ENCODE measurements at regions not wholly inside any gene's neighbourhood (a gene's known extent, or its start where the extent isn't known, plus 50 kb on each side); places are given as distances from the start of the nearest gene placed in this dataset.

GRCh38 chr20:52748285-52748932 lies 223.7 kb upstream of the TSHZ2 start:
- no peak overlapping the region for H3K4me3 Mint-ChIP-seq
- no peak for TF ChIP-seq CTCF (IDR thresholded peaks at IDR 0.05)
- no peaks in the 10 kb centered on the region for H3K36me3 Mint-ChIP-seq (ENCODE audit: low read depth)
- H3K27me3 Mint-ChIP-seq, result peaks cover 12% of the 10 kb centered on the region
- H3K4me3 ChIP-seq (ENCODE audit: low read length), result no peak overlapping the region
- H3K4me1 ChIP-seq (ENCODE audit: insufficient read depth, low read length), result no peaks in the 10 kb centered on the region
- DNase-seq, result no peak
- CTCF ChIA-PET, result interaction anchor here (0.6 kb wide), 1 partner anchor 634 kb away, joined by 4 read pairs; no protein-coding TSS in a partner anchor
- no peak for ATAC-seq (ENCODE audit: poor library complexity)
- H3K4me1 Mint-ChIP-seq (ENCODE audit: low read depth), result no peaks in the 10 kb centered on the region
- POLR2A ChIA-PET, result no interaction called here
- H3K9me3 Mint-ChIP-seq, result no peaks in the 10 kb centered on the region
- intact Hi-C loops (cut with DNase I, micrococcal nuclease), result no loop called here
- H3K9me3 ChIP-seq (ENCODE audit: control insufficient read depth in 1 of 2, insufficient read depth in 1 of 2, low read length in 2 of 2), result no peaks in the 10 kb centered on the region
- no peaks in the 10 kb centered on the region for H3K27me3 ChIP-seq (ENCODE audit: control insufficient read depth in 1 of 2, insufficient read depth in 2 of 2, low read length in 2 of 2)
- no peak overlapping the region for H3K27ac ChIP-seq (ENCODE audit: low read depth in 1 of 2, low read length in 2 of 2)
- no peaks in the 10 kb centered on the region for H3K36me3 ChIP-seq (ENCODE audit: insufficient read depth, low read length)
- H3K27ac Mint-ChIP-seq, result no peak overlapping the region

- ATAC-seq (ENCODE audit: poor library complexity), result no peak
- Mint-ChIP-seq H3K36me3 (ENCODE audit: low read depth) (no peaks in the 10 kb centered on the region), H3K4me1 (ENCODE audit: low read depth) (no peaks in the 10 kb centered on the region), H3K4me3 (no peak overlapping the region), H3K27ac (no peak overlapping the region), H3K27me3 (peaks cover 13% of the 10 kb centered on the region), H3K9me3 (no peaks in the 10 kb centered on the region)
- CTCF ChIA-PET, result no interaction called here
- H3K27ac ChIP-seq (ENCODE audit: low read depth in 1 of 2, low read length in 2 of 2), result no peak overlapping the region
- DNase-seq, result no peak
- intact Hi-C loops (cut with DNase I, micrococcal nuclease), result no loop called here
- no peak for TF ChIP-seq CTCF (IDR thresholded peaks at IDR 0.05)
- H3K4me3 ChIP-seq (ENCODE audit: low read length), result no peak overlapping the region
- H3K4me1 ChIP-seq (ENCODE audit: insufficient read depth, low read length), result no peaks in the 10 kb centered on the region
- no peaks in the 10 kb centered on the region for H3K9me3 ChIP-seq (ENCODE audit: control insufficient read depth in 1 of 2, insufficient read depth in 1 of 2, low read length in 2 of 2)
- H3K27me3 ChIP-seq (ENCODE audit: control insufficient read depth in 1 of 2, insufficient read depth in 2 of 2, low read length in 2 of 2), result no peaks in the 10 kb centered on the region
- POLR2A ChIA-PET, result no interaction called here
- H3K36me3 ChIP-seq (ENCODE audit: insufficient read depth, low read length), result no peaks in the 10 kb centered on the region
Observed at GRCh38 chr20:52747845-52748284, 224.3 kb upstream of the TSHZ2 start.

GRCh38 chr20:52746770-52747169 lies 225.4 kb upstream of the TSHZ2 start:
- Histone ChIP-seq H3K27ac (ENCODE audit: low read depth in 1 of 2, low read length in 2 of 2) (no peak overlapping the region), H3K36me3 (ENCODE audit: insufficient read depth, low read length) (no peaks in the 10 kb centered on the region), H3K9me3 (ENCODE audit: control insufficient read depth in 1 of 2, insufficient read depth in 1 of 2, low read length in 2 of 2) (no peaks in the 10 kb centered on the region), H3K4me3 (ENCODE audit: low read length) (no peak overlapping the region), H3K4me1 (ENCODE audit: insufficient read depth, low read length) (no peaks in the 10 kb centered on the region), H3K27me3 (ENCODE audit: control insufficient read depth in 1 of 2, insufficient read depth in 2 of 2, low read length in 2 of 2) (no peaks in the 10 kb centered on the region)
- ChIA-PET CTCF (no interaction called here), POLR2A (no interaction called here)
- H3K27me3 Mint-ChIP-seq, result peaks cover 13% of the 10 kb centered on the region
- no peaks in the 10 kb centered on the region for H3K36me3 Mint-ChIP-seq (ENCODE audit: low read depth)
- ATAC-seq (ENCODE audit: poor library complexity) (no peak), DNase-seq (no peak)
- no peak for TF ChIP-seq CTCF (IDR thresholded peaks at IDR 0.05)
- H3K27ac Mint-ChIP-seq, result no peak overlapping the region
- no peak overlapping the region for H3K4me3 Mint-ChIP-seq
- intact Hi-C loops (cut with DNase I, micrococcal nuclease), result no loop called here
- H3K9me3 Mint-ChIP-seq, result no peaks in the 10 kb centered on the region
- no peaks in the 10 kb centered on the region for H3K4me1 Mint-ChIP-seq (ENCODE audit: low read depth)
